GM23338 (cell line): ENCODE measurements at regions not wholly inside any gene's neighbourhood (a gene's known extent, or its start where the extent isn't known, plus 50 kb on each side); places are given as distances from the start of the nearest gene placed in this dataset.

Source experiments
- ATAC-seq: fragments of 200-7000 bp; cut with Tn5 transposase; 3 replicates; pipeline ENCODE4 v1.9.1; 2020
- DNase-seq: peaks from one replicate; pipeline ENCODE4 v3.0.0-alpha.2; 2015; ENCODE audit warnings: low spot score
- H2AFZ ChIP-seq: fragments of 200-600 bp; sonication (generic); 2 replicates; pipeline ENCODE4 v1.8.0; 2016; ENCODE audit warnings: antibody characterized with exemption, mild to moderate bottlenecking, moderate library complexity
- H3F3A ChIP-seq: fragments of 200-600 bp; sonication (generic); replicated peaks from 2 replicates; pipeline ENCODE4 v1.8.0; 2017; ENCODE audit warnings: antibody characterized with exemption, mixed run types, low read depth
- H3K27ac ChIP-seq: fragments of 200-600 bp; sonication (generic); 2 replicates; pipeline ENCODE4 v1.6.1; 2016; ENCODE audit warnings: low read depth
- H3K27me3 ChIP-seq: fragments of 200-600 bp; sonication (generic); 2 replicates; pipeline ENCODE4 v1.8.0; 2016; ENCODE audit warnings: mild to moderate bottlenecking, mixed run types, moderate library complexity; ENCODE audit not compliant: insufficient read depth
- H3K36me3 ChIP-seq: fragments of 200-600 bp; sonication (generic); 2 replicates; pipeline ENCODE4 v1.8.0; 2016; ENCODE audit warnings: mild to moderate bottlenecking; ENCODE audit not compliant: insufficient read depth
- H3K4me1 ChIP-seq: fragments of 200-600 bp; sonication (generic); 2 replicates; pipeline ENCODE4 v1.8.0; 2016; ENCODE audit warnings: mild to moderate bottlenecking, moderate library complexity; ENCODE audit not compliant: insufficient read depth
- H3K4me2 ChIP-seq: fragments of 200-600 bp; sonication (generic); 2 replicates; pipeline ENCODE4 v1.7.1; 2017; ENCODE audit warnings: mixed run types
- H3K4me3 ChIP-seq: fragments of 200-600 bp; sonication (generic); 2 replicates; pipeline ENCODE4 v1.6.1; 2016; ENCODE audit warnings: mixed run types
- H3K79me2 ChIP-seq: fragments of 200-600 bp; sonication (generic); replicated peaks from 2 replicates; pipeline ENCODE4 v1.8.0; 2017; ENCODE audit warnings: mild to moderate bottlenecking; ENCODE audit not compliant: insufficient read depth
- H3K9me2 ChIP-seq: fragments of 200-600 bp; sonication (generic); 2 replicates; pipeline ENCODE4 v1.8.0; 2017; ENCODE audit not compliant: insufficient read depth
- H4K20me1 ChIP-seq: fragments of 200-600 bp; sonication (generic); replicated peaks from 2 replicates; pipeline ENCODE4 v1.8.0; 2017; ENCODE audit warnings: mild to moderate bottlenecking; ENCODE audit not compliant: insufficient read depth
- H3K27ac Mint-ChIP-seq: 2 replicates; pipeline ENCODE4 v1.8.0; 2020; ENCODE audit warnings: inconsistent platforms, mild to moderate bottlenecking, moderate library complexity, mixed read lengths
- H3K27me3 Mint-ChIP-seq: 3 replicates; pipeline ENCODE4 v1.8.0; 2022; ENCODE audit warnings: low read depth, mild to moderate bottlenecking, moderate library complexity, mixed read lengths, inconsistent platforms; ENCODE audit not compliant: insufficient read depth, poor library complexity
- H3K36me3 Mint-ChIP-seq: 3 replicates; pipeline ENCODE4 v1.8.0; 2021; ENCODE audit warnings: low read depth, mild to moderate bottlenecking, inconsistent platforms, moderate library complexity, mixed read lengths
- H3K4me1 Mint-ChIP-seq: 3 replicates; pipeline ENCODE4 v1.8.0; 2020; ENCODE audit warnings: mild to moderate bottlenecking, inconsistent platforms, mixed read lengths
- H3K4me3 Mint-ChIP-seq: 3 replicates; pipeline ENCODE4 v1.8.0; 2021; ENCODE audit warnings: moderate library complexity, mild to moderate bottlenecking, inconsistent platforms, mixed read lengths
- H3K9me3 Mint-ChIP-seq: 3 replicates; pipeline ENCODE4 v1.8.0; 2020; ENCODE audit warnings: moderate library complexity, mild to moderate bottlenecking, inconsistent platforms, mixed read lengths
- CREB1 ChIP-seq: fragments of 250-450 bp; sonication (Bioruptor Pico); IDR thresholded peaks from 2 replicates; pipeline ENCODE4 v1.5.0; 2020; ENCODE audit warnings: low read depth, mild to moderate bottlenecking, moderate library complexity
- EZH2 ChIP-seq: fragments of 200-600 bp; sonication (generic); IDR thresholded peaks from one replicate; pipeline ENCODE4 v1.8.0; 2017; ENCODE audit warnings: antibody characterized with exemption, mild to moderate bottlenecking, low read depth; ENCODE audit not compliant: unreplicated experiment
- EZH2phosphoT487 ChIP-seq: fragments of 200-600 bp; sonication (generic); IDR thresholded peaks from one replicate; pipeline ENCODE4 v1.8.1; 2018; ENCODE audit warnings: antibody characterized with exemption; ENCODE audit not compliant: unreplicated experiment
- JUNB ChIP-seq: IDR thresholded peaks from one replicate; pipeline ENCODE4 v1.6.1; 2016; ENCODE audit warnings: antibody characterized with exemption; ENCODE audit not compliant: unreplicated experiment
- NANOG ChIP-seq: IDR thresholded peaks from 2 replicates; pipeline ENCODE4 v1.6.1; 2016; ENCODE audit warnings: antibody characterized with exemption, borderline replicate concordance
- POLR2AphosphoS5 ChIP-seq: IDR thresholded peaks from 2 replicates; pipeline ENCODE4 v1.6.1; 2016; ENCODE audit warnings: antibody characterized with exemption, low read depth
- STAT1 ChIP-seq: IDR thresholded peaks from one replicate; pipeline ENCODE4 v1.6.1; 2016; ENCODE audit warnings: antibody characterized with exemption; ENCODE audit not compliant: unreplicated experiment
- ZNF114 ChIP-seq: fragments of 250-450 bp; sonication (Bioruptor Pico); IDR thresholded peaks from 2 replicates; pipeline ENCODE4 v1.5.0; 2020; ENCODE audit warnings: mild to moderate bottlenecking, moderate library complexity
- ZNF331 ChIP-seq: fragments of 250-450 bp; sonication (Bioruptor Pico); IDR thresholded peaks from 2 replicates; pipeline ENCODE4 v1.5.0; 2020; ENCODE audit warnings: low read depth, mild to moderate bottlenecking, moderate library complexity
- TF ChIP-seq, protein P1 (sequence below): IDR thresholded peaks from one replicate; pipeline ENCODE4 v1.6.1; 2018; ENCODE audit warnings: antibody characterized with exemption; ENCODE audit not compliant: unreplicated experiment
- TF ChIP-seq, protein P2 (sequence below), 2 experiments: fragments of 200-600 bp in 1 of 2; sonication (generic) in 1 of 2; conservative IDR thresholded peaks; 2 replicates each; pipeline versions ENCODE4 v1.5.1 to v1.6.1; 2016 to 2017; ENCODE audit warnings: antibody characterized with exemption in 2 of 2, low read depth in 2 of 2, mild to moderate bottlenecking in 2 of 2, moderate library complexity in 1 of 2
- TF ChIP-seq, protein P3 (sequence below): fragments of 250-450 bp; sonication (Bioruptor Pico); IDR thresholded peaks from 2 replicates; pipeline ENCODE4 v1.5.0; 2020; ENCODE audit warnings: mild to moderate bottlenecking, moderate library complexity
- TF ChIP-seq, protein P4 (sequence below): IDR thresholded peaks from 2 replicates; pipeline ENCODE4 v1.6.1; 2016; ENCODE audit warnings: antibody characterized with exemption

DNA sequence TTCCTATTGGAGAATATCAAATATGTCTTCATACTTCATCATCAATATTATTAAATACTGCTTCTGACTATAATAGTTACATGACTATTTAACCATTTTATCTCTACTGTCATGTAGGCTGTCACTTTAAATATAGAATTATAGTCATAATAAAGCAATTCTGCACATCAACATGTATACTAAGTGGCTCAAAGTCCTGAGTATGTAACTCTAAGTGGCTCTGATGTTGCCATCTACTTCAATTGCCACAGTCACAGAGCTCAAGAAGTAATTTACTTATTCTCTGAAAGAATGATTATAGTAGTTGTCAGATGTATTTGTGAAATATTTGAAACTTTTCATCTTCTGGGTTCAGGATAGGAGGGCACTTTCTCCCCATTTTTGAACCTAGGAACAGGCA, 202.3 kb downstream of the KITLG start:
- H3K36me3 Mint-ChIP-seq = no peaks in the 10 kb centered on the region

More for the DNA sequence above, 202.3 kb downstream of the KITLG start:
- no peak overlapping the region for H3K4me2 ChIP-seq
- H3K79me2 ChIP-seq = no peaks in the 10 kb centered on the region
- H3K9me3 Mint-ChIP-seq = no peaks in the 10 kb centered on the region
- no peaks in the 10 kb centered on the region; the same call in 1 of the 2 replicates for H3K36me3 ChIP-seq
- no peaks in the 10 kb centered on the region for H3K27me3 ChIP-seq
- no peaks in the 10 kb centered on the region for H4K20me1 ChIP-seq
- no peak overlapping the region for H3K27ac ChIP-seq
- H3K4me1 Mint-ChIP-seq = no peaks in the 10 kb centered on the region
- DNase-seq (no peak), ATAC-seq (no peak)
- no peak overlapping the region for H3K4me3 Mint-ChIP-seq
- H3K4me1 ChIP-seq = no peaks in the 10 kb centered on the region
- no peaks in the 10 kb centered on the region for H3K9me2 ChIP-seq
- TF ChIP-seq, protein P1, sequence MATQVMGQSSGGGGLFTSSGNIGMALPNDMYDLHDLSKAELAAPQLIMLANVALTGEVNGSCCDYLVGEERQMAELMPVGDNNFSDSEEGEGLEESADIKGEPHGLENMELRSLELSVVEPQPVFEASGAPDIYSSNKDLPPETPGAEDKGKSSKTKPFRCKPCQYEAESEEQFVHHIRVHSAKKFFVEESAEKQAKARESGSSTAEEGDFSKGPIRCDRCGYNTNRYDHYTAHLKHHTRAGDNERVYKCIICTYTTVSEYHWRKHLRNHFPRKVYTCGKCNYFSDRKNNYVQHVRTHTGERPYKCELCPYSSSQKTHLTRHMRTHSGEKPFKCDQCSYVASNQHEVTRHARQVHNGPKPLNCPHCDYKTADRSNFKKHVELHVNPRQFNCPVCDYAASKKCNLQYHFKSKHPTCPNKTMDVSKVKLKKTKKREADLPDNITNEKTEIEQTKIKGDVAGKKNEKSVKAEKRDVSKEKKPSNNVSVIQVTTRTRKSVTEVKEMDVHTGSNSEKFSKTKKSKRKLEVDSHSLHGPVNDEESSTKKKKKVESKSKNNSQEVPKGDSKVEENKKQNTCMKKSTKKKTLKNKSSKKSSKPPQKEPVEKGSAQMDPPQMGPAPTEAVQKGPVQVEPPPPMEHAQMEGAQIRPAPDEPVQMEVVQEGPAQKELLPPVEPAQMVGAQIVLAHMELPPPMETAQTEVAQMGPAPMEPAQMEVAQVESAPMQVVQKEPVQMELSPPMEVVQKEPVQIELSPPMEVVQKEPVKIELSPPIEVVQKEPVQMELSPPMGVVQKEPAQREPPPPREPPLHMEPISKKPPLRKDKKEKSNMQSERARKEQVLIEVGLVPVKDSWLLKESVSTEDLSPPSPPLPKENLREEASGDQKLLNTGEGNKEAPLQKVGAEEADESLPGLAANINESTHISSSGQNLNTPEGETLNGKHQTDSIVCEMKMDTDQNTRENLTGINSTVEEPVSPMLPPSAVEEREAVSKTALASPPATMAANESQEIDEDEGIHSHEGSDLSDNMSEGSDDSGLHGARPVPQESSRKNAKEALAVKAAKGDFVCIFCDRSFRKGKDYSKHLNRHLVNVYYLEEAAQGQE = no peak
- TF ChIP-seq JUNB (no peak), POLR2AphosphoS5 (no peak), ZNF114 (CRISPR knock-in tag) (no peak), EZH2 (no peak), NANOG (no peak), EZH2phosphoT487 (no peak), STAT1 (no peak), CREB1 (CRISPR knock-in tag) (no peak), ZNF331 (CRISPR knock-in tag) (no peak)
- TF ChIP-seq, protein P2, sequence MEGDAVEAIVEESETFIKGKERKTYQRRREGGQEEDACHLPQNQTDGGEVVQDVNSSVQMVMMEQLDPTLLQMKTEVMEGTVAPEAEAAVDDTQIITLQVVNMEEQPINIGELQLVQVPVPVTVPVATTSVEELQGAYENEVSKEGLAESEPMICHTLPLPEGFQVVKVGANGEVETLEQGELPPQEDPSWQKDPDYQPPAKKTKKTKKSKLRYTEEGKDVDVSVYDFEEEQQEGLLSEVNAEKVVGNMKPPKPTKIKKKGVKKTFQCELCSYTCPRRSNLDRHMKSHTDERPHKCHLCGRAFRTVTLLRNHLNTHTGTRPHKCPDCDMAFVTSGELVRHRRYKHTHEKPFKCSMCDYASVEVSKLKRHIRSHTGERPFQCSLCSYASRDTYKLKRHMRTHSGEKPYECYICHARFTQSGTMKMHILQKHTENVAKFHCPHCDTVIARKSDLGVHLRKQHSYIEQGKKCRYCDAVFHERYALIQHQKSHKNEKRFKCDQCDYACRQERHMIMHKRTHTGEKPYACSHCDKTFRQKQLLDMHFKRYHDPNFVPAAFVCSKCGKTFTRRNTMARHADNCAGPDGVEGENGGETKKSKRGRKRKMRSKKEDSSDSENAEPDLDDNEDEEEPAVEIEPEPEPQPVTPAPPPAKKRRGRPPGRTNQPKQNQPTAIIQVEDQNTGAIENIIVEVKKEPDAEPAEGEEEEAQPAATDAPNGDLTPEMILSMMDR (conservative IDR thresholded peaks at IDR 0.05; ENCODE audit: low read depth in 2 of 2) = no peak
- TF ChIP-seq, protein P3, sequence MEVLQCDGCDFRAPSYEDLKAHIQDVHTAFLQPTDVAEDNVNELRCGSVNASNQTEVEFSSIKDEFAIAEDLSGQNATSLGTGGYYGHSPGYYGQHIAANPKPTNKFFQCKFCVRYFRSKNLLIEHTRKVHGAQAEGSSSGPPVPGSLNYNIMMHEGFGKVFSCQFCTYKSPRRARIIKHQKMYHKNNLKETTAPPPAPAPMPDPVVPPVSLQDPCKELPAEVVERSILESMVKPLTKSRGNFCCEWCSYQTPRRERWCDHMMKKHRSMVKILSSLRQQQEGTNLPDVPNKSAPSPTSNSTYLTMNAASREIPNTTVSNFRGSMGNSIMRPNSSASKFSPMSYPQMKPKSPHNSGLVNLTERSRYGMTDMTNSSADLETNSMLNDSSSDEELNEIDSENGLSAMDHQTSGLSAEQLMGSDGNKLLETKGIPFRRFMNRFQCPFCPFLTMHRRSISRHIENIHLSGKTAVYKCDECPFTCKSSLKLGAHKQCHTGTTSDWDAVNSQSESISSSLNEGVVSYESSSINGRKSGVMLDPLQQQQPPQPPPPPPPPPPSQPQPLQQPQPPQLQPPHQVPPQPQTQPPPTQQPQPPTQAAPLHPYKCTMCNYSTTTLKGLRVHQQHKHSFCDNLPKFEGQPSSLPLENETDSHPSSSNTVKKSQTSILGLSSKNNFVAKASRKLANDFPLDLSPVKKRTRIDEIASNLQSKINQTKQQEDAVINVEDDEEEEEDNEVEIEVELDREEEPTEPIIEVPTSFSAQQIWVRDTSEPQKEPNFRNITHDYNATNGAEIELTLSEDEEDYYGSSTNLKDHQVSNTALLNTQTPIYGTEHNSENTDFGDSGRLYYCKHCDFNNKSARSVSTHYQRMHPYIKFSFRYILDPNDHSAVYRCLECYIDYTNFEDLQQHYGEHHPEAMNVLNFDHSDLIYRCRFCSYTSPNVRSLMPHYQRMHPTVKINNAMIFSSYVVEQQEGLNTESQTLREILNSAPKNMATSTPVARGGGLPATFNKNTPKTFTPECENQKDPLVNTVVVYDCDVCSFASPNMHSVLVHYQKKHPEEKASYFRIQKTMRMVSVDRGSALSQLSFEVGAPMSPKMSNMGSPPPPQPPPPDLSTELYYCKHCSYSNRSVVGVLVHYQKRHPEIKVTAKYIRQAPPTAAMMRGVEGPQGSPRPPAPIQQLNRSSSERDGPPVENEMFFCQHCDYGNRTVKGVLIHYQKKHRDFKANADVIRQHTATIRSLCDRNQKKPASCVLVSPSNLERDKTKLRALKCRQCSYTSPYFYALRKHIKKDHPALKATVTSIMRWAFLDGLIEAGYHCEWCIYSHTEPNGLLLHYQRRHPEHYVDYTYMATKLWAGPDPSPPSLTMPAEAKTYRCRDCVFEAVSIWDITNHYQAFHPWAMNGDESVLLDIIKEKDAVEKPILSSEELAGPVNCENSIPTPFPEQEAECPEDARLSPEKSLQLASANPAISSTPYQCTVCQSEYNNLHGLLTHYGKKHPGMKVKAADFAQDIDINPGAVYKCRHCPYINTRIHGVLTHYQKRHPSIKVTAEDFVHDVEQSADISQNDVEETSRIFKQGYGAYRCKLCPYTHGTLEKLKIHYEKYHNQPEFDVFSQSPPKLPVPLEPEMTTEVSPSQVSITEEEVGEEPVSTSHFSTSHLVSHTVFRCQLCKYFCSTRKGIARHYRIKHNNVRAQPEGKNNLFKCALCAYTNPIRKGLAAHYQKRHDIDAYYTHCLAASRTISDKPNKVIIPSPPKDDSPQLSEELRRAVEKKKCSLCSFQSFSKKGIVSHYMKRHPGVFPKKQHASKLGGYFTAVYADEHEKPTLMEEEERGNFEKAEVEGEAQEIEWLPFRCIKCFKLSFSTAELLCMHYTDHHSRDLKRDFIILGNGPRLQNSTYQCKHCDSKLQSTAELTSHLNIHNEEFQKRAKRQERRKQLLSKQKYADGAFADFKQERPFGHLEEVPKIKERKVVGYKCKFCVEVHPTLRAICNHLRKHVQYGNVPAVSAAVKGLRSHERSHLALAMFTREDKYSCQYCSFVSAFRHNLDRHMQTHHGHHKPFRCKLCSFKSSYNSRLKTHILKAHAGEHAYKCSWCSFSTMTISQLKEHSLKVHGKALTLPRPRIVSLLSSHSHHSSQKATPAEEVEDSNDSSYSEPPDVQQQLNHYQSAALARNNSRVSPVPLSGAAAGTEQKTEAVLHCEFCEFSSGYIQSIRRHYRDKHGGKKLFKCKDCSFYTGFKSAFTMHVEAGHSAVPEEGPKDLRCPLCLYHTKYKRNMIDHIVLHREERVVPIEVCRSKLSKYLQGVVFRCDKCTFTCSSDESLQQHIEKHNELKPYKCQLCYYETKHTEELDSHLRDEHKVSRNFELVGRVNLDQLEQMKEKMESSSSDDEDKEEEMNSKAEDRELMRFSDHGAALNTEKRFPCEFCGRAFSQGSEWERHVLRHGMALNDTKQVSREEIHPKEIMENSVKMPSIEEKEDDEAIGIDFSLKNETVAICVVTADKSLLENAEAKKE (CRISPR knock-in tag) = no peak
- TF ChIP-seq, protein P4, sequence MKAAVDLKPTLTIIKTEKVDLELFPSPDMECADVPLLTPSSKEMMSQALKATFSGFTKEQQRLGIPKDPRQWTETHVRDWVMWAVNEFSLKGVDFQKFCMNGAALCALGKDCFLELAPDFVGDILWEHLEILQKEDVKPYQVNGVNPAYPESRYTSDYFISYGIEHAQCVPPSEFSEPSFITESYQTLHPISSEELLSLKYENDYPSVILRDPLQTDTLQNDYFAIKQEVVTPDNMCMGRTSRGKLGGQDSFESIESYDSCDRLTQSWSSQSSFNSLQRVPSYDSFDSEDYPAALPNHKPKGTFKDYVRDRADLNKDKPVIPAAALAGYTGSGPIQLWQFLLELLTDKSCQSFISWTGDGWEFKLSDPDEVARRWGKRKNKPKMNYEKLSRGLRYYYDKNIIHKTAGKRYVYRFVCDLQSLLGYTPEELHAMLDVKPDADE = no peak
- H3K27me3 Mint-ChIP-seq = no peaks in the 10 kb centered on the region
- no peak overlapping the region for H3K4me3 ChIP-seq
- no peak overlapping the region for H3K27ac Mint-ChIP-seq
- no peak overlapping the region for H2AFZ ChIP-seq
- H3F3A ChIP-seq = no peaks in the 10 kb centered on the region
